CD4-positive, alpha-beta T cell treated with Interferon alpha-2 for 1 hour (primary cell): ENCODE measurements at regions not wholly inside any gene's neighbourhood (a gene's known extent, or its start where the extent isn't known, plus 50 kb on each side); places are given as distances from the start of the nearest gene placed in this dataset.
A peak's percentile ranks its signal among the peaks of the same experiment; 100 is the strongest.
"Not testable (repeated sequence)": the region's sequence is repeated elsewhere in the genome, so short reads cannot be mapped to it uniquely, and the experiment has no call there.

Source experiments
- DNase-seq, 2 donors: peaks; one replicate each; pipeline ENCODE4 v3.0.0-alpha.2; 2020 to 2022

DNA sequence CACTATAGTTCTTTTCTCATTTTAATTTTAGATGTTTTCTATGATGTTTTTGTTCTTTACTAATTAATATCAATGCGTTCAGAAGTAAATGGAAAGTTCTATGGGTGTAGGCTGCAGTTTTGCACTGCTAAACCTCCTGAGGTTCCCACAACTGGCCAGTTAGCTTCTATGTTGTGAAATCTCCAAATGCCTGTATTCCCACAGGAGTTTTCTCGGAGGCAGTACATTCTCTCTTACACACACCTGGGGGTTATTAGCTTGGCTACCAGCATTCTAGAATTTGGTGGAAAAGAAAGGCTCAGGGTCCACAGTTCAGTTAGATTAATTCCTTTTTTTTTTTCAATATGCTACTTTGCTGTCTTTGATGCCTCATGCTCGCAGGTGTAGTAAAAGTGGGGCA, 216.9 kb upstream of the NRIP1 start:
- no peak for DNase-seq

GRCh38 chr21:15282665-15283064, 217.9 kb upstream of the NRIP1 start:
- no peak for DNase-seq

DNA sequence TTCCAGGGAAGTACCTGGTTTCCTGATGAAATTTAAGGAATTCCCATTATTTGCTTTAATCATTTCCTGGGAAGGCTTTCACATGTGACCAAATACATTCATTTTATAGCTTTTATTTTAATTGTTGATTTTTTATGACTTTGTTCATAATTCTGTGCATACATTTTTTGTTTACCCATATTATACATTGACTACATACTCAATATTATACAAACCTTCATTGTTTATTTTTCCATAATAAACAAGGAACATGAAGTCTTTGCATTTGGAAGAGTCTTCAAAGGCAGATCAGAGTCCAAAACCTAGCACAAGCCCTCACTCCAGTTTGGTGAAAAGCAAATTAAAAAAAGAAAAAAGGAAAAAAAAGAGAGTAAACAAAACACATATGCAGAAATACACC, 218.3 kb upstream of the NRIP1 start:
- DNase-seq, result no peak

DNA sequence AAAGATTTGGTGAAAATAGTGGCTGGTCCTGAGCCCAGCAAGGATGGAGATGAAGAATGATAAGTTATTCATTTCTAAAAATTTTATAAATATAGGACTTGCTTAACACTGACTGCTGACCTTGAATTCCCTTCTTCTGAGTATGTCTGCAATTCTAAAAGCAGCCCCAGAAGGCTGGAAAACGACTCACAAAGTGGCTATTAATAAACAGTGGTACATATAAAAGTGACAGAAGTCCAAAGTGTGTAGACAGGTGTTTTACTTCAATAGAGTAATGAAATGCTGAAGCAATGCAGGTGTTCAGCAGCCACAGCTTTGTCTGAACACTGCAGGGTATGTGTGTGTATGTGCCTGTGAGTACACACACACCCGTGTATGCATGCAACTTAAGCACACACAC, 219.0 kb upstream of the NRIP1 start:
- DNase-seq, result no peak

DNA sequence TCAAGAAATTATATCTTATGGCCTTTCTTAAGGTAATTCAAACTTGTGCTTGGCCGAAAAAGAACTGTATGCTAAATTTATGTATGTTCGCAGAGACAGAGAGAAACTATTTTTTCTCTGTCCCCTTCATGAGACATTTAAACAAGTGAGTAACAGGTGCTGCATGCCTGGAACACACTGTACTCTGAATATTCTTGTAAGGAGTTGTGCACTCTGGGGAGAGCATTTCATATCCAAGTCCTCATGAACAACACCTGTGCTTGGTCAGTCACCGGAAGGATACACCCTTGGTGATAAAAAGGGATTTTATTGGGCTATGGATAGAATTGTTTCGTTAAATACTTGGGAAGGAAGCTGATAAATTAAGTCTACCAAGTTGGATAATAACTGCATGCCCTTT, 220.8 kb upstream of the NRIP1 start:
- no peak for DNase-seq

GRCh38 chr21:15289246-15289645, 224.4 kb upstream of the NRIP1 start:
- DNase-seq, result no peak

- no peak for DNase-seq
Observed at GRCh38 chr21:15289896-15290841, 225.4 kb upstream of the NRIP1 start.

GRCh38 chr21:15291621-15292266, 226.9 kb upstream of the NRIP1 start:
- no peak for DNase-seq

- DNase-seq, result no peak
Observed at GRCh38 chr21:15293240-15293639, 228.4 kb upstream of the NRIP1 start.

- no peak for DNase-seq
Observed at GRCh38 chr21:15295875-15296274, 231.1 kb upstream of the NRIP1 start.

DNA sequence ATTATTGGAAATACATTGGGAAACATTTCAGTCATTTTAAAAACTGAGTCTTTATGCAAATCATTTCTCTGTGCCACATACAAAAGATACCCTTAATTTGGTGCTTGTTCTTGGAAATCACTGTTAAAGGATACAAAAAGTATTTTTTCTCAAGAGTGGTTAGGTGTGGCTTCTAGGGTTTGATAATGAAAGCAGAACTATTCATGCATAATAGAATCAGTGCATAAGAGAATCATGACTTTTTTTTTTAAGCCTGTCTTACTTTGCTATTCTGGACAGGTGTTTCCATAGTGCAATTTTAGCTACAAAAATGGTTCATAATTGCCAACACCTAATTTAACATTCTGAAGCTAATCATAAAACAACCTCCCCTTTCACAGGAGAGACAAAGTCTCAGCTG, 233.0 kb upstream of the NRIP1 start:
- DNase-seq, result no peak

- DNase-seq, result no peak
Observed at GRCh38 chr21:15298306-15298705, 233.5 kb upstream of the NRIP1 start.

- DNase-seq, result not testable (repeated sequence)
Observed at GRCh38 chr21:15298755-15299154, 234.0 kb upstream of the NRIP1 start.

GRCh38 chr21:15300131-15300530, 235.3 kb upstream of the NRIP1 start:
- DNase-seq, result no peak

- DNase-seq, result peak in 1 of 2 donors; percentile 8
Observed at GRCh38 chr21:15301014-15301413, 236.2 kb upstream of the NRIP1 start.

GRCh38 chr21:15301736-15302135, 236.9 kb upstream of the NRIP1 start:
- DNase-seq, result no peak

DNA sequence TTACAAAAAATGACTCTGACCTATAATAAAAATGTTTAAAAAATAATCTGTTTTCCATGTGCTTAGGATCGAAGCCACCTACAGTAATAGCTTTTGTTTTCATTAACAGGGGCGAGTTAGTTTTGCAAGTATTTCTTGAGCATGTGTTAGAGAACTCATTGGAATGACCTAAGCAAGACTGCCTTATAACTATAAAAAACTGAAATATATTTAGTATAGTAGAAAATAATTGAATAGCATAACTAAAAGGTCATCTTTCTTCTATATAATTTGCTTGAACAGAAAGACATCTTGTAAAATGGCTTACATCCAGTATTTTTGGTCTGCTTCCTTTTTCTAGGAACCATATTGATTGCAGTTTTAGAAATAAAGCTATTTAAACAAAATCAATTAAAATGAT, 241.5 kb upstream of the NRIP1 start:
- no peak for DNase-seq

- DNase-seq, result no peak
Observed at GRCh38 chr21:15308333-15308732, 243.5 kb upstream of the NRIP1 start.

- DNase-seq, result no peak
Observed at GRCh38 chr21:15309022-15309590, 244.3 kb upstream of the NRIP1 start.

DNA sequence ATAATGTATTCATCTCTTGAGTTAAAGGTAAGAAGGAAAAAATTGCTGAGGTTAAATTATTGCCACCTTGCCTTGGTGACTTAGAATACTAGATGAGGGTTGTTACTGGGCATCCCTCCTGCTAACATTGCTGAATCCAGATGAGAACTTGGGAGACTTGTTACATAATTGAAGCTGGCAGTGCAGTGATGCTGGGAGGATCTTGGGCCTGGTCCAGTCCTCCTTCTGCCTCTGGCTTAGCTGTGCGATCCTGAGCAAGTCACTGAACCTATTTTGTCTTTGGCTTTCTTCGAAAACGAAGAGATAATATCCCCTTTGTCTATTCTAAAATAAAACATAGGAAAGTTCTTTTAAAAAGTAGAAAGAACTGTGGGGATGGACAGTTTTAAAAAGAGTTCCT, 244.9 kb upstream of the NRIP1 start:
- DNase-seq, result no peak

GRCh38 chr21:15311510-15311909, 246.7 kb upstream of the NRIP1 start:
- no peak for DNase-seq

DNA sequence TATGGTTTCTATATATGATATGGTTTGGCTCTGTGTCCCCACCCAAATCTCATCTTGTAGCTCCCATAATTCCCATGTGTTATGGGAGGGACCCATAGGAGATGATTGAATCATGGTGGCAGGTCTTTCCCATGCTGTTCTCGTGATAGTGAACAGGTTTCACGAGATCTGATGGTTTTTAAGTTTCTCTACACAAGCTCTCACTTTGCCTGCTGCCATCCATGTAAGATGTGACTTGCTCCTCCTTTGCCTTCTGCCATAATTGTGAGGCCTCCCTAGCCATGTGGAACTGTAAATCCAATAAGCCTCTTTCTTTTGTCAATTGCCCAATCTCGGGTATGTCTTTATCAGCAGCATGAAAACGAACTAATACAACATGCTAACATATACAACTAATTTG, 252.2 kb upstream of the NRIP1 start:
- not testable (repeated sequence) for DNase-seq

GRCh38 chr21:15319727-15320126, 254.9 kb upstream of the NRIP1 start:
- DNase-seq, result no peak

- no peak for DNase-seq
Observed at GRCh38 chr21:15324542-15324941, 259.7 kb upstream of the NRIP1 start.
